Neural crest cell (in vitro differentiated cells): ENCODE measurements at regions not wholly inside any gene's neighbourhood (a gene's known extent, or its start where the extent isn't known, plus 50 kb on each side); places are given as distances from the start of the nearest gene placed in this dataset.
"Not testable (repeated sequence)": the region's sequence is repeated elsewhere in the genome, so short reads cannot be mapped to it uniquely, and the experiment has no call there.

ENCODE experiments used
- DNase-seq: peaks from one replicate; pipeline ENCODE4 v3.0.0; 2021; ENCODE audit warnings: low read depth, mixed read lengths, low spot score
- H3K27ac Mint-ChIP-seq: one replicate; pipeline ENCODE4 v1.8.0; 2021; ENCODE audit warnings: mild to moderate bottlenecking, mixed read lengths; ENCODE audit not compliant: unreplicated experiment
- H3K27me3 Mint-ChIP-seq: 2 replicates; pipeline ENCODE4 v1.8.0; 2021; ENCODE audit warnings: low read depth, mild to moderate bottlenecking, mixed read lengths
- H3K36me3 Mint-ChIP-seq: 2 replicates; pipeline ENCODE4 v1.8.0; 2021; ENCODE audit warnings: low read depth, mild to moderate bottlenecking, mixed read lengths
- H3K4me1 Mint-ChIP-seq: 2 replicates; pipeline ENCODE4 v1.8.0; 2021; ENCODE audit warnings: mixed read lengths
- H3K4me3 Mint-ChIP-seq: one replicate; pipeline ENCODE4 v1.8.0; 2021; ENCODE audit warnings: mild to moderate bottlenecking, mixed read lengths
- H3K9me3 Mint-ChIP-seq: 2 replicates; pipeline ENCODE4 v1.8.0; 2021; ENCODE audit warnings: mixed read lengths
- TF ChIP-seq, protein P1 (sequence below): fragments of 200-600 bp; sonication (generic); conservative IDR thresholded peaks from 2 replicates; pipeline ENCODE4 v1.5.0; 2021; ENCODE audit warnings: antibody characterized with exemption, mild to moderate bottlenecking

DNA sequence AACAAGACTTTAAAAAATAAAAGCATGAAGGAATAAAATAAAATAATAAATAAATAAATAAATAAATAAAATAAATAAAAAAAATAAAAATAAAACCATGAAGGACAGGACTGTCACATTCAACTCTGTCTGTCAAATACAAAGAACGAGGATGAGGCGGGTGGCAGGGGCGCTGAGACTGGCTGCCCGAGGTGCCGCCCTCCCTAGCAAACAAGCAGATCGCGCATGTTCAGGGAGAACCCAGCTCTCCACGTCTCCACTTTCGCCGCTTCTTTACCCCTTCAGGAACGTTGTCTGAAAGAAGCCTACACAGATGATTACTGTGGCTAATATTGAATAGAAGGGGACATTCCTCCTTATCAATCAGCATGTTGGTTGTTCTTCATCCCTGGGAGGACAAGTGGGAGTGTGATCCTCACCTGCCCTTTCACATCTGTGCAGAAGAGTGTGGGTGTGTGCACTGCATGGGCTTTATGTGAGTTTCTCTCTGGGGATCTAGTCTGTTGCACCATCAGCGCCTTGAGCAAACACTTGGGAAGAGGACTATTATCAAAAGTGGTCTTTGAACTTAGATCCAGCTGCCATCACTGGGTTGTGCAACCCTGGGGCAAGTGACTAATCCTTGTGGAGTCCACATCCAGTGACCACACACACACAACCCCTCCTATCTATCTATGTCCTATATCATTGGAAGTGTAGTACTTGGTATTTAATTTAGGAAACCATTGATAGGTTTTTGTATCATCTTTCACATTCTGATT lies 399.2 kb downstream of the IRX2 start:
- H3K9me3 Mint-ChIP-seq = peaks cover 21% of the 10 kb centered on the region
- TF ChIP-seq, protein P1, sequence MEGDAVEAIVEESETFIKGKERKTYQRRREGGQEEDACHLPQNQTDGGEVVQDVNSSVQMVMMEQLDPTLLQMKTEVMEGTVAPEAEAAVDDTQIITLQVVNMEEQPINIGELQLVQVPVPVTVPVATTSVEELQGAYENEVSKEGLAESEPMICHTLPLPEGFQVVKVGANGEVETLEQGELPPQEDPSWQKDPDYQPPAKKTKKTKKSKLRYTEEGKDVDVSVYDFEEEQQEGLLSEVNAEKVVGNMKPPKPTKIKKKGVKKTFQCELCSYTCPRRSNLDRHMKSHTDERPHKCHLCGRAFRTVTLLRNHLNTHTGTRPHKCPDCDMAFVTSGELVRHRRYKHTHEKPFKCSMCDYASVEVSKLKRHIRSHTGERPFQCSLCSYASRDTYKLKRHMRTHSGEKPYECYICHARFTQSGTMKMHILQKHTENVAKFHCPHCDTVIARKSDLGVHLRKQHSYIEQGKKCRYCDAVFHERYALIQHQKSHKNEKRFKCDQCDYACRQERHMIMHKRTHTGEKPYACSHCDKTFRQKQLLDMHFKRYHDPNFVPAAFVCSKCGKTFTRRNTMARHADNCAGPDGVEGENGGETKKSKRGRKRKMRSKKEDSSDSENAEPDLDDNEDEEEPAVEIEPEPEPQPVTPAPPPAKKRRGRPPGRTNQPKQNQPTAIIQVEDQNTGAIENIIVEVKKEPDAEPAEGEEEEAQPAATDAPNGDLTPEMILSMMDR = no peak
- H3K27ac Mint-ChIP-seq = no peak overlapping the region
- no peaks in the 10 kb centered on the region for H3K27me3 Mint-ChIP-seq
- DNase-seq = no peak
- peaks cover 10% of the 10 kb centered on the region for H3K36me3 Mint-ChIP-seq
- H3K4me3 Mint-ChIP-seq = no peak overlapping the region
- H3K4me1 Mint-ChIP-seq = peaks cover 11% of the 10 kb centered on the region

DNA sequence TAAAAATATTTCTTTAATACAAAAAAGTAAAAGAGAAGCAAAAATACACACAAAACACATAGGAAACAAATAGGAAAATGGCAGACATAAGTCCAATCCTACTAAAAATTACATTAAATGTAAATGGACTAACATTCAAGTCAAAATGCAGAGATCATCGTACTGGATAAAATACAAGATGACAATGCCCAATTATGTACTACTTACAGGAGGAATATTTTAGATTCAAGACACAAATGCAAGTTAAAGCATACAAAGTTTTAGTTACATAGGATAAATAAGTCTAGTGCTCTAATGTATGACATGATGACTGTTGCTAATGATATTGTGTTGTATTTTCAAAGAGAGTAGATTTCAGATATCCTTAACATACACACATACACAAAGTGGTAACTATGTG lies 401.7 kb downstream of the IRX2 start:
- Mint-ChIP-seq H3K36me3 (peaks cover 18% of the 10 kb centered on the region), H3K9me3 (peaks cover 30% of the 10 kb centered on the region)
- H3K4me1 Mint-ChIP-seq, H3K4me3 Mint-ChIP-seq, H3K27ac Mint-ChIP-seq, DNase-seq, H3K27me3 Mint-ChIP-seq: not testable (repeated sequence)

DNA sequence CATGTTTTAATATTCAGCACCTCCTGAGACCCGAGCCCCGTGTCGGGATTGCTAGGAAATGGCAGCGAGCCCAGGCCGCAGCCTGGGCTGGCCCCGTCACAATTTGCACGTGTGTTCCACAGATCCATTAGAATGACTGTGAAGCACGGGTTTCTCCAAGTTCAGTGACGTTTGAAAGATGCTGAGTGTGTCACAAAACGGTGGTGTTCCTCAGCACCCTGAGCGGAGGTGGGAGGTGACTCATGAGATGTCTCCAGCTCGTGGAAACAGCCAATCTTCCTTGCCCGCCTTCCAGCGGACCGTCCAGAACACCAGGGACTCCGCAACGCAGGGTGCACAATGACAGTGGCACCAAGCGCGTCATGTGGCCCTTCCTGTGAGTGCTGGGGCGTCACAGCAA lies 412.8 kb downstream of the IRX2 start:
- no peak for DNase-seq
- H3K9me3 Mint-ChIP-seq = no peaks in the 10 kb centered on the region
- H3K4me3 Mint-ChIP-seq = no peak overlapping the region
- no peaks in the 10 kb centered on the region for H3K36me3 Mint-ChIP-seq
- no peak overlapping the region for H3K27ac Mint-ChIP-seq
- TF ChIP-seq, protein P1 = no peak
- H3K27me3 Mint-ChIP-seq = peaks cover 12% of the 10 kb centered on the region
- H3K4me1 Mint-ChIP-seq = peaks cover 40% of the 10 kb centered on the region

DNA sequence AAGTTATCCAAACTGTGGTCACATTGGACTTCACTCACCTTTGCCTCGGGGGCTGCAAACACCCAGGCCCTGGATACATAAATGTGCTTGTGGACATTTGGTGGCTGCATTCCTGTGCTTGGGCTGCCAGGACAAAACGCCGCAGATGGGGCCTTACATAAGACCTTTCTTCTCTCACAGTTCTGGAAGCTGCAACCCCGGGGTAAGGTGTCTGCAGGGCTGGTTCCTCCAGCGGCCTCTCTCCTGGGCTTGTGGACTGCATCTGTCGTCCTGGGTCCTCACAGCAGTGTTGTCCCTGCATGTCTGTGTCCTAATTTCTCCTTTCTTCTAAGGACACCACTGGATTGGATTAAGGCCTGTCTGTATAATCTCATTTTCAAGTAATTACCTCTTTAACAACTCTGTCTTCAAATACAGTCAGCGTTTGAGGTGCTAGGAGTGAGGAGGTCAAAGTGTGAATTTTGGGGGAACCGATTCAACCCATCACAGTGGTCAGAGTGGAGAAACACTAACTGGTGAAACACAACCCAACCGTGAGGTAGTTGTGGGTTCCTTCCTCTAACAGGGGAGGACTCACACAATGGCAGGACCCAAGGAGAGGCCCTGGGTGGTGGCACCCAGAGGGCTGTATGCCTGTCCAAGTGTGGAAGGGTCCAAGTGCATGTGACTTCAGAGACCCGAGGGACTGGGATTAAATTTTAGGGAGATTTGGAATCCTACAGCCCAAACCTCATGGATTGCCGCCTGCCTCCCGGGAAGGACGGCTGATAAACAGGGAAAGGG lies 415.6 kb downstream of the IRX2 start:
- Mint-ChIP-seq H3K4me1 (peaks cover 53% of the 10 kb centered on the region), H3K27me3 (peaks cover 5% of the 10 kb centered on the region), H3K4me3 (peak overlapping the region; percentile 51), H3K27ac (peak overlapping the region; percentile 85), H3K9me3 (no peaks in the 10 kb centered on the region), H3K36me3 (no peaks in the 10 kb centered on the region)
- TF ChIP-seq, protein P1 = no peak
- no peak for DNase-seq

DNA sequence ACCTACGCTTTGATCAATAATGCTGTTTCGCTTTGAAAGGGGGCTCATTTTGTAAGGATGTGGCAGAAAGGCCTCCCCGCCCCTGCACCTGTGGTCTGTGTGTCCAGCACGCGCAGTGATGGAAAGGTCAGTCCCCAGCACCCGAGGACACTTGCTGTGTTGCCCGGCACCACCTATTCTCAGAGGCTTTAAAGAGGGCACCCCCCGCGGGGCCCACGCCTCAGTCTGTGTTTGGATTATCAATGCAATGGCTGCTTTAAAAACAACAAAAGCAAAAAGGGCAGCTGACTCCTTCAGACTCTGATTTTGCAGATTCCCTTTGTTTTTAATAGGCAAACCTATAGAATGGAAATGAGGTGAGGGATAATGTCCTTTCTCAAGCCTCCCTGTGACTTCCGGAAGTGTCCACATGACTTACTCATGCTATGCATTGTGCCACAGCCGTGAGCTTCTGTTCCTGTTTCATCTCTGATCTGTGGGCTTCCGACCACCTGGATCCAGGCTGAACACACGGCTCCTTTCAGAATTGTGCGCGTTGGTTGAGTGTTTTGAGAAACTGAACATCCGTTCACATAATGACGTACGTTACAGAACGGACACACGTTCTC lies 416.2 kb downstream of the IRX2 start:
- TF ChIP-seq, protein P1 = no peak
- DNase-seq = no peak
- H3K36me3 Mint-ChIP-seq = no peaks in the 10 kb centered on the region
- H3K4me1 Mint-ChIP-seq = peaks cover 53% of the 10 kb centered on the region
- peaks cover 4% of the 10 kb centered on the region for H3K27me3 Mint-ChIP-seq
- peak overlapping the region; percentile 50 for H3K27ac Mint-ChIP-seq
- no peaks in the 10 kb centered on the region for H3K9me3 Mint-ChIP-seq
- peak overlapping the region; percentile 51 for H3K4me3 Mint-ChIP-seq
